GM12878 (cell line): ENCODE measurements at regions not wholly inside any gene's neighbourhood (a gene's known extent, or its start where the extent isn't known, plus 50 kb on each side); places are given as distances from the start of the nearest gene placed in this dataset.

ENCODE experiments used
- ATF3 ChIP-seq: IDR thresholded peaks from 2 replicates; pipeline ENCODE4 v1.6.1; 2011; ENCODE audit warnings: low read depth, mild to moderate bottlenecking, low read length, moderate library complexity, borderline replicate concordance; ENCODE audit errors: extremely low read depth
- BHLHE40 ChIP-seq, 2 experiments: fragments of 450-650 bp in 1 of 2; IDR thresholded peaks; 2 replicates each; pipeline ENCODE4 v1.6.1; 2011 to 2017; ENCODE audit warnings: low read depth in 2 of 2, borderline replicate concordance in 1 of 2, improper control_type of control experiment in 1 of 2, low read length in 1 of 2, mild to moderate bottlenecking in 1 of 2
- EP300 ChIP-seq, 2 experiments: fragments of 150-350 bp in 1 of 2; IDR thresholded peaks; 2 replicates each; pipeline ENCODE4 v1.6.1; 2011 to 2012; ENCODE audit warnings: low read depth in 2 of 2, low read length in 2 of 2, borderline replicate concordance in 1 of 2, improper control_type of control experiment in 1 of 2, inconsistent platforms in 1 of 2; ENCODE audit not compliant: control insufficient read depth in 1 of 2
- ESRRA ChIP-seq: IDR thresholded peaks from 2 replicates; pipeline ENCODE4 v1.6.1; 2012; ENCODE audit warnings: mild to moderate bottlenecking, low read length, improper control_type of control experiment
- FOXK2 ChIP-seq: fragments of 450-650 bp; IDR thresholded peaks from 2 replicates; pipeline ENCODE4 v1.6.1; 2017; ENCODE audit warnings: mild to moderate bottlenecking, moderate library complexity
- FOXM1 ChIP-seq: IDR thresholded peaks from 2 replicates; pipeline ENCODE4 v1.6.1; 2012; ENCODE audit warnings: low read depth, mild to moderate bottlenecking, inconsistent platforms, low read length, moderate library complexity
- IRF3 ChIP-seq: fragments of 450-650 bp; IDR thresholded peaks from 2 replicates; pipeline ENCODE4 v1.6.1; 2014; ENCODE audit warnings: mild to moderate bottlenecking
- JUNB ChIP-seq: IDR thresholded peaks from 2 replicates; pipeline ENCODE4 v1.6.1; 2016; ENCODE audit warnings: antibody characterized with exemption, mild to moderate bottlenecking
- MXI1 ChIP-seq: fragments of 150-350 bp; IDR thresholded peaks from 2 replicates; pipeline ENCODE4 v1.6.1; 2011; ENCODE audit warnings: low read depth, mild to moderate bottlenecking, inconsistent platforms, low read length, improper control_type of control experiment
- MYC ChIP-seq: IDR thresholded peaks from 2 replicates; pipeline ENCODE4 v1.6.1; 2011; ENCODE audit warnings: mild to moderate bottlenecking, low read length, moderate library complexity, inconsistent platforms; ENCODE audit not compliant: insufficient read depth, insufficient replicate concordance, insufficient read length, severe bottlenecking
- NKRF ChIP-seq: fragments of 450-650 bp; conservative IDR thresholded peaks from 2 replicates; pipeline ENCODE4 v1.6.1; 2017; ENCODE audit warnings: mild to moderate bottlenecking, moderate library complexity
- POLR2A ChIP-seq: IDR thresholded peaks from 2 replicates; pipeline ENCODE4 v1.6.1; 2011; ENCODE audit warnings: low read depth, mild to moderate bottlenecking, low read length
- POLR2AphosphoS5 ChIP-seq: IDR thresholded peaks from 2 replicates; pipeline ENCODE4 v1.6.1; 2011; ENCODE audit warnings: mild to moderate bottlenecking, low read length, inconsistent platforms
- TF ChIP-seq, protein P1 (sequence below), 3 experiments: IDR thresholded peaks in 2 of 3; conservative IDR thresholded peaks in 1 of 3; 2 replicates each; pipeline ENCODE4 v1.5.1; 2011; ENCODE audit warnings: low read depth in 3 of 3, low read length in 3 of 3, mild to moderate bottlenecking in 3 of 3, control low read depth in 2 of 3, moderate library complexity in 2 of 3, inconsistent platforms in 1 of 3, mixed read lengths in 1 of 3; ENCODE audit not compliant: control insufficient read depth in 2 of 3, insufficient read depth in 1 of 3; ENCODE audit errors: extremely low read depth in 1 of 3

- no peak for TF ChIP-seq POLR2A
- TF ChIP-seq FOXK2, result no peak
- no peak for TF ChIP-seq MXI1
- no peak for TF ChIP-seq IRF3
- TF ChIP-seq MYC, result no peak
- no peak for TF ChIP-seq JUNB
- TF ChIP-seq, protein P1, sequence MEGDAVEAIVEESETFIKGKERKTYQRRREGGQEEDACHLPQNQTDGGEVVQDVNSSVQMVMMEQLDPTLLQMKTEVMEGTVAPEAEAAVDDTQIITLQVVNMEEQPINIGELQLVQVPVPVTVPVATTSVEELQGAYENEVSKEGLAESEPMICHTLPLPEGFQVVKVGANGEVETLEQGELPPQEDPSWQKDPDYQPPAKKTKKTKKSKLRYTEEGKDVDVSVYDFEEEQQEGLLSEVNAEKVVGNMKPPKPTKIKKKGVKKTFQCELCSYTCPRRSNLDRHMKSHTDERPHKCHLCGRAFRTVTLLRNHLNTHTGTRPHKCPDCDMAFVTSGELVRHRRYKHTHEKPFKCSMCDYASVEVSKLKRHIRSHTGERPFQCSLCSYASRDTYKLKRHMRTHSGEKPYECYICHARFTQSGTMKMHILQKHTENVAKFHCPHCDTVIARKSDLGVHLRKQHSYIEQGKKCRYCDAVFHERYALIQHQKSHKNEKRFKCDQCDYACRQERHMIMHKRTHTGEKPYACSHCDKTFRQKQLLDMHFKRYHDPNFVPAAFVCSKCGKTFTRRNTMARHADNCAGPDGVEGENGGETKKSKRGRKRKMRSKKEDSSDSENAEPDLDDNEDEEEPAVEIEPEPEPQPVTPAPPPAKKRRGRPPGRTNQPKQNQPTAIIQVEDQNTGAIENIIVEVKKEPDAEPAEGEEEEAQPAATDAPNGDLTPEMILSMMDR (IDR thresholded peaks at IDR 0.05 in 2 of 3, conservative IDR thresholded peaks at IDR 0.05 in 1 of 3; ENCODE audit: control insufficient read depth in 2 of 3, extremely low read depth in 1 of 3, insufficient read depth in 1 of 3, low read depth in 3 of 3, low read length in 3 of 3), result no peak
- no peak for TF ChIP-seq NKRF
- peak; percentile 43 to 56; a peak in 2 of 4 replicates for TF ChIP-seq EP300 (IDR thresholded peaks at IDR 0.05; ENCODE audit: borderline replicate concordance in 1 of 2, control insufficient read depth in 1 of 2, low read depth in 2 of 2, low read length in 2 of 2)
- 0 out of 4 replicates have a peak, but pooled peaks of 1 of the 2 experiments have one; percentile 26 for TF ChIP-seq BHLHE40 (IDR thresholded peaks at IDR 0.05; ENCODE audit: borderline replicate concordance in 1 of 2, low read depth in 2 of 2, low read length in 1 of 2)
- no peak for TF ChIP-seq ATF3
- TF ChIP-seq POLR2AphosphoS5, result no peak
- TF ChIP-seq ESRRA, result no peak
- no peak for TF ChIP-seq FOXM1
These were observed 64.3 kb downstream of the EDN1 start for GRCh38 chr6:12354499-12354898.
